Cardiac muscle cell (in vitro differentiated cells and primary cell): ENCODE measurements at regions not wholly inside any gene's neighbourhood (a gene's known extent, or its start where the extent isn't known, plus 50 kb on each side); places are given as distances from the start of the nearest gene placed in this dataset.

Experiments
- DNase-seq, 2 donors: peaks; one replicate each; pipeline versions ENCODE4 v3.0.0 to v3.0.0-alpha.2; 2010 to 2017; ENCODE audit warnings: low read depth in 1 of 2, low spot score in 1 of 2
- H3K27ac ChIP-seq: fragments of 200-600 bp; sonication (generic); 2 replicates; pipeline ENCODE4 v1.5.1; 2016
- H3K27me3 ChIP-seq: fragments of 200-600 bp; sonication (generic); 2 replicates; pipeline ENCODE4 v1.6.0; 2016; ENCODE audit warnings: control low read depth
- H3K36me3 ChIP-seq: fragments of 200-600 bp; sonication (generic); 2 replicates; pipeline ENCODE4 v1.5.1; 2016; ENCODE audit warnings: control low read depth
- H3K4me1 ChIP-seq: fragments of 200-600 bp; sonication (generic); 2 replicates; pipeline ENCODE4 v1.8.1; 2017; ENCODE audit warnings: low read depth, mild to moderate bottlenecking, mixed run types
- H3K4me3 ChIP-seq: fragments of 200-600 bp; sonication (generic); 2 replicates; pipeline ENCODE4 v1.5.1; 2016; ENCODE audit warnings: mild to moderate bottlenecking
- H3K9me3 ChIP-seq: fragments of 200-600 bp; sonication (generic); 2 replicates; pipeline ENCODE4 v1.5.1; 2017; ENCODE audit warnings: low read depth, mild to moderate bottlenecking, control low read depth
- CTCF ChIP-seq: IDR thresholded peaks from 2 replicates; pipeline ENCODE4 v1.5.1; 2012; ENCODE audit warnings: low read depth, mild to moderate bottlenecking, low read length

GRCh38 chr16:66225696-66226095 lies 140.8 kb upstream of the CDH5 start:
- no peak for DNase-seq
- Histone ChIP-seq H3K4me3 (no peak overlapping the region), H3K9me3 (no peaks in the 10 kb centered on the region), H3K36me3 (no peaks in the 10 kb centered on the region), H3K27ac (no peak overlapping the region), H3K27me3 (no peaks in the 10 kb centered on the region), H3K4me1 (no peaks in the 10 kb centered on the region)
- no peak for TF ChIP-seq CTCF

DNA sequence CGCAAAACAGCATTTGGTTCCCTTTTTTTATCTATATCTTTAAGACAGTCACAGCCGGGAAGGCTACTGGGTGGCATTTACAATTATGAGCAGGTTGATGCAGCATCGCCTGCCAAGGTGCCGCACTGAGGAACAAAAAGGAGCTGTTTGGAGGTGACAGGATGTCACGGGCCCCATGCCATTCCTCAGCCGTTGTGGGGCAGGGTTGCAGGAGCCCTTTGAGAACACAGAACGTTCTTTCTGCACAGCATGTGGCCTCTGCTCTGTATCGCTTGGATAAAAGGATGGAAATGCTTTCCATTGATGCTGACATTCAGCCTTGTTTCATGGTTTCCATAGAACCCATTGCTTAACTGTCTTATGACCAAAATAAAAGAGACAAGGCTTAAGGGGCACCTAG lies 141.9 kb upstream of the CDH5 start:
- TF ChIP-seq CTCF = no peak
- no peaks in the 10 kb centered on the region for H3K27me3 ChIP-seq
- H3K9me3 ChIP-seq = no peaks in the 10 kb centered on the region
- H3K4me3 ChIP-seq = no peak overlapping the region
- no peak for DNase-seq
- H3K4me1 ChIP-seq = no peaks in the 10 kb centered on the region
- H3K36me3 ChIP-seq = no peaks in the 10 kb centered on the region
- no peak overlapping the region for H3K27ac ChIP-seq

DNA sequence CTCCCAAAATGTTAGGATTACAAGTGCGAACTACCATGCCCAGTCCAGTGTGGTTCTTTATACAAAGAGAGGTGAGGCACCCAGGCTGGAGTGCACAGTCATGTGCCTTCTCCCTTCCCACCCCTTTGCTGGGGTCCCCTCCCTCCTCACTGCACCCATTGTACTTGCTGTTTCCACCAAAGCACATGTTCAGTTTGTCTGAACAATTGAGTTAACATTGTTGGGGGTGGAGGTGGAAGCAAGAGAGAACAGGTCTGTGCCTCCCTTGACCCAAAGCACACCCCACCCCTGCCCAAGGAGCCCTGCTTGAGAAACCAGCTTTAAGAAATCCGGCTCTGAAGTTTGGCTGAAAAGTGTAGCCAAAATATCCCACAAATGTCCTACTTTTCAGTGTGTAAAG lies 142.3 kb upstream of the CDH5 start:
- Histone ChIP-seq H3K27me3 (no peaks in the 10 kb centered on the region), H3K4me1 (no peaks in the 10 kb centered on the region), H3K4me3 (no peak overlapping the region), H3K9me3 (no peaks in the 10 kb centered on the region), H3K27ac (no peak overlapping the region), H3K36me3 (no peaks in the 10 kb centered on the region)
- no peak for DNase-seq
- TF ChIP-seq CTCF = no peak

DNA sequence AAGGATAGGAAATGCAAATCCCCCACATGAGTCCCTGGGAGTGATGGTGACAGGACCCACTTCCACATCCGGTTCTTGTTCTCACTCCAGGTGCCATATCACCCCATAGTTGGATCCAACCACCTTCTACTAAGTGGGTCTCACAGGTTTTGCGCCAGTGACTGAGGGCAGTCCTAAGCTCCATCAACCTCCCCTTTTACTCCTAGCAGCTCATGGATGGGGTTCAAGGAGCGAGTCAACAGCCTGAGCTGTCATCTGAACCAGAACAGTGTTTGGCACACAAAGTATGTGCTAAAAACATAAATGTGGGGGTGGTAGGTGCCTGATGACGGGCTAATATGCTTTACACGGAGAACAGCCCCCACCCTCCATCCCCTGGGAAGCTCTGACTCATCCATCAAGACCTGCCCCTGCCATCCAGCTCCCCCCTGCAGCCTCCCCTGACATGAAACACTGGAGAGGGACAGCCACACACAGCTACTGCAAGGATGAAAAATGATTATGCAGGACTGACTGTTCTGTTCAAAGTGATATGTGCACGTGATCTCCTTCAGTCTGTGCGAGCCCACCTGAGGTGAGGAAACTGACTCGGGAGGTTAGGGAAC lies 143.2 kb upstream of the CDH5 start:
- Histone ChIP-seq H3K9me3 (no peaks in the 10 kb centered on the region), H3K4me3 (no peak overlapping the region), H3K27ac (no peak overlapping the region), H3K4me1 (no peaks in the 10 kb centered on the region), H3K27me3 (no peaks in the 10 kb centered on the region), H3K36me3 (no peaks in the 10 kb centered on the region)
- DNase-seq = peak in 1 of 2 donors; percentile 91
- TF ChIP-seq CTCF = no peak

DNA sequence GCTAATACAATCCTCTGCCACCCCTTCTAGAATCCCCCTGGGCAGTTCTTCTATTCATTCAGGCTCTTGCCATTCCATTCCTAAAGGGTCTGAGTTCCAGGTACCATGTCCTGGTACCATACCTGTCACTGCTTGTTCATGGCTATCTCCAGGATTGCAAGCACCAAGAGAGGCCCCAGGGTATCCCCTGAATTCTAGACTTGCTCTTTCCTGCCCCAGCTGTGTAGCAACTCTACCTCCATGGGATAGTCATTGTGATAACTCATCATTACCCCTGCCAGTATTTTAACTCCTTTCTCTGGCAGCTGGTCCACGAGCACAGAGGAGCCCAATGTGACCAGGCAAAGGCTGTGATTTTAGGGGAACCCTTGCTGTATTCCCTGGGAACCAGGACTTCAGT lies 143.7 kb upstream of the CDH5 start:
- H3K9me3 ChIP-seq = no peaks in the 10 kb centered on the region
- H3K27me3 ChIP-seq = no peaks in the 10 kb centered on the region
- no peak for TF ChIP-seq CTCF
- H3K27ac ChIP-seq = no peak overlapping the region
- no peak overlapping the region for H3K4me3 ChIP-seq
- no peaks in the 10 kb centered on the region for H3K4me1 ChIP-seq
- no peaks in the 10 kb centered on the region for H3K36me3 ChIP-seq
- DNase-seq = no peak

- H3K27me3 ChIP-seq = no peaks in the 10 kb centered on the region
- H3K36me3 ChIP-seq = no peaks in the 10 kb centered on the region
- DNase-seq = no peak
- H3K9me3 ChIP-seq = no peaks in the 10 kb centered on the region
- H3K27ac ChIP-seq = no peak overlapping the region
- H3K4me3 ChIP-seq = no peak overlapping the region
- no peaks in the 10 kb centered on the region for H3K4me1 ChIP-seq
- no peak for TF ChIP-seq CTCF
Observed at GRCh38 chr16:66220702-66221101, 145.8 kb upstream of the CDH5 start.
